GM21825 (cell line): ENCODE measurements at regions not wholly inside any gene's neighbourhood (a gene's known extent, or its start where the extent isn't known, plus 50 kb on each side); places are given as distances from the start of the nearest gene placed in this dataset.
A peak's percentile ranks its signal among the peaks of the same experiment; 100 is the strongest.

Experiments used
- ATAC-seq: cut with Tn5 transposase; IDR thresholded peaks from one replicate; pipeline ENCODE4 v1.9.1; 2021; ENCODE audit warnings: mild to moderate bottlenecking, moderate library complexity; ENCODE audit not compliant: unreplicated experiment

- ATAC-seq, result no peak
Measured at GRCh38 chr6:139765825-139766285, 391.4 kb upstream of the CITED2 start.

DNA sequence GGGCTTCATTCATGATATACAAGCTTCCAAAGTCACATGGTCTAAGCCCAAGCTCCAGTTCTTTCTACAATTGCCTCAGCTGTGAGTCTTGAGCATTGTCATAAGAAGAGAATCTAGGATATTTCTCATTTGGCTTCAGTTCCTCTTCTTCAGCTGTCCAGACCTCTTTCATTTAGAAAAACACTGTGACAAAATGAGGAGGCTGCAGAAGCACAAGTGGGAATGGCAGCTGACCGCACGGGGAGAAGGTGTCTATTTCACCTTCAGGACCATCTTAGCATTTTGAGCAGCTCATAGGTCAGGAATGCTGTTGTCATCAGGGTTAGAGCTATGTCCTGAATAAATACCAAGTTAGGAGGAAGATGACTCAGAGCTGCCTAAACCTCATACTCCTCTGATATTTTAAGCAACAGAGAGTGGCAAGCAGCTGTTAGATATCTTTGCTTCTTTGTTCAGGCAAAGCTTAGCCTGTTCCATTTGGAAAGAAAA lies 390.1 kb upstream of the CITED2 start:
- peak; percentile 95 for ATAC-seq

- no peak for ATAC-seq
Measured at GRCh38 chr6:139763468-139764210, 389.2 kb upstream of the CITED2 start.

DNA sequence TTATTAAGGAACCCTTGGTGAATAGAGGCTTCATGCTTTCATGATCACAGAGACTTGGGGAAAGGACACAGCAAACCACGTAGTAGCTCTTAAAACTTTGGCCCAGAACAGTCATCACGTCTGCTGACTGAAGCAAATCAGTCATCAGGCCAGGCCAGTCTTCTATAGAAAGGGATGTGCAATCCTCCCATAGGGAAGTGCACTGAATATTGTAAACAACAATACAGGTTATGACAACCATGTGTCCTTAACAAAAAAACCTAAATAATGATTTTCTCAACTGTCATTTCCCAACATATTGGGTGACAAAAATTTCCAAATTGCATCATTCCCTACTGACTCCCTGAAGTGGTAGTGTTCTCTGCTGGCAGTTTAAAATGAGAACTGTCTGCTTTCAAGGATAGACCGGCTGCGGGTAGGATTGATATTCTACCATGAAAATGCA lies 388.2 kb upstream of the CITED2 start:
- peak; percentile 26 for ATAC-seq

DNA sequence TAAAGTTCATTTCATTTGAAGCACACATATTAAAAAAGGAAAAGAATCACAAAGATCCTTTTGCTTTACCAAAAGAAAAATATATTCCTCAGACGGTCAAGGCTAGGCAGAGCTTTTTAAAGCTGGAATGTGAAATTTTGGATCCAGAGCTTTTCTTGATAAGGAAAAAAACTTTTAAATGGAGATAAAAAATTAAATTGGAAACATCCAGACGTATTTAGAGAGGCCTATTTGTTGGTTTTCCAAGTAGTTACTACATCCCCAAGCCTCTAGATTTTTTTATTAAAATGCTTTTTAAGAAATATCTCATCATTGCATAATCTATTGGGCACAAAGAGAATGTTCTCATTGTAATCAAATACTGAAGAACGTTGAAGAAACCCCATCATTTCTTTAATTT lies 385.7 kb upstream of the CITED2 start:
- ATAC-seq, result no peak

DNA sequence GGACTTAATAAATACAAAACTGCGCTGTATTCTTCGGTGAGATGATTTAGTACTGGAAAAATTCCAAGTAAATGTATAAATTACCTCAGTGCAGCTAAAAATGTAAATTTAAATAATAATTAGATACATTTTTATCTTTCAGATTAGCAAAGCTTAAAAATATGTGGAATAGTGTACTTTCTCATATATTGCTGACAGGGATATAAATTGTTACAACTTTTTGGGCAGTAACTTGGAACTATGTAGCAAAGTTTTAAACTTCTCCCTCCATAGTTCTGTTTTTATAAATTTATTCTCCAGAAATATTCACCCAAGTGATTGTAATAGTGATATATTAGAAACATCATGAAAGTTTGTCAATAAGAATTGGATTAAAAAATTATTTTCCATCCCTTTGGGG lies 384.6 kb upstream of the CITED2 start:
- no peak for ATAC-seq

- ATAC-seq, result no peak
Measured at GRCh38 chr6:139758209-139758611, 383.8 kb upstream of the CITED2 start.

- ATAC-seq, result no peak
Measured at GRCh38 chr6:139757784-139758183, 383.3 kb upstream of the CITED2 start.

DNA sequence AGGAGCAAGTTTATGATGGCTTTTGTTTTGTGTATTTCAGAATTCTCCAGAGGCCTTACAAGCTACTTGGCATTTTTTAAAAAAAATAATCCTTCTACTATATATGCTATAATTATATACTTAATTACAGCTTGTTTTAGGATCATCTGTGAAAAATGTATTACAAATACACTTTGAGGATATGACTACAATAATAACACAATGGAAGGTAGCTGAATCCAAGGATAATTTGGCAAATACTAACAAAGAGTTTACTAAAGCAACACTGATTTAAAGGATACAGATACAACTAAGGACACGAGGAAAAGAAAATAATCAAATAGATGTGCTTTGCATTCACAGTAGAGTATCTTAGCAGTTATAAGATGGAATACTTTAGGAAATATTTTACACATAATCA lies 381.9 kb upstream of the CITED2 start:
- ATAC-seq, result no peak

DNA sequence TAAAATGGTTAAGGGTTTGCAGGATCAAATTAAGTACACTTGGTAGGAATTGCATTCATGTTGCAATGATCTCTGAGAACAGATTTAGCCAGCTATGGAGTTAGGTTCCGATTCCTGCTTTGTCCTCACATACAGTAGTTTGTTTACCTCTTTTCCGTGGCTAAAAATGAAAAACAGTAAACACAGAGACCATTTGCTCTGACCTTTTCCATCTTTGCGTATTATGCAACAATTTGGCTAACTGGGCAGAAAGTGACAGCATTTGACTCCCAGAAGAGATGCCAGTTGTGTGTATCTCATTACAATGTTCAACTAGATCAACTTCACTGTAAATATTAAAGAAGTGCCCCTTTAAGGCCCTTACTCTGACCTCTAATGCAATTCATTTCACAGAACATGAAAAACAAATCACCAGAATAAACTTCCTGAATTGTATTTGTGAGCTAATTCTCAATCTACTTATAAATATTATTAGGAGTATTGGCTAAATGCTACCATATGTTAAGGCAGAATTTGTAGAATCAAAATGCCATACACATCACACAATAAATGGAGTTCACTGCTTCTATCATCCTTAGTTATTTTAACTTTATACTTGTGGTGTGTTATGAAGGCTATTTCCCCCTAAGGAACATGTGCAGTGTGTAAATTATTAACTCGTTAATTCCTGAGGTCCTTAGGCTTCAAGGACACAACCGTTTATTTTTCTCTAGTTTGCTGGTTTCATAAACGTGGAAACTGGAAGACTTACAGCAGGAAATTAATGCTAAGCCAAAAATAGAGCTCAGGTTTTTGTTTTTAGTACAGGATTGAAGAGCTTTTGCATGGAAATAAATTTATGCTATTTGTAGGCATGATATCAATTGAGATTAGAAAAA lies 380.7 kb upstream of the CITED2 start:
- no peak for ATAC-seq

- no peak for ATAC-seq
Measured at GRCh38 chr6:139753198-139753861, 378.9 kb upstream of the CITED2 start.

DNA sequence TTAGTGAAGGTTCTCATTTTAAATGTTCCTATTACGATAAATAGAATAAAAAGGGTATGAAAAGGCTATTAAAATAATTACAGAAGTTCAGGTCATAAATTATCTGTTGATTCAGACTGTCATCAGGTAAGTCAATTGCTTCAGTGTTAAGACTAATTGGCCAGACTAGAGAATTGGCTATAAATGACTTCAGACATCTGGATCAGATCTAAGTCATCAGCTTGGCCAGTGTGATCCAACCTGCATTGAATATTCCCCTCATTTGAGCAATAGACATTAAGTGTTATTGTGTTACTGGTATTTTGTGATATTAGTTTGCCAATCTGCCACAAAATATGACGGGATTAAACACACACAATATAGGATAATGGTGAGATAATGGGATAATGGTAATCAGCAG lies 377.6 kb upstream of the CITED2 start:
- ATAC-seq, result no peak

GRCh38 chr6:139751179-139751578 lies 376.7 kb upstream of the CITED2 start:
- no peak for ATAC-seq

- no peak for ATAC-seq
Measured at GRCh38 chr6:139748353-139749146, 374.1 kb upstream of the CITED2 start.

DNA sequence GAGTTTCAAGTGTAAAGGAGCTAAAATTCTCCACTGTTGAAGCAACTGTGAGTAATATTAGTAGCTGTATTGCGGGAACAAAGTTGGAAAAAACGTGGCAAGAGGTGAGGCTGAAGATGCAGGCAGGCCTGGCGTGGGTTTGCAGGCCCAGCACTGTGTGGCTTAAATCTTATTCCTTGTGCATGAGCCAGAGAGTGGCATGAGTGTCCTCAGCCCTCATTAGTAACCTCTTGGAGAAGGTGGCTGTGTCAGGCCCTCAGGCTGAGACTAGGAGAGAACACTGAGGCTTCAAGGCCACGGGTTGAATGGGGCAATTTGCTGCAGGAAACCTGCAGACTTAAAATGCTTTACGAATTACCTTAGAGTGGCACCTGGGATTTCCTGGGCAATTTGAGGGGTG lies 372.7 kb upstream of the CITED2 start:
- no peak for ATAC-seq

DNA sequence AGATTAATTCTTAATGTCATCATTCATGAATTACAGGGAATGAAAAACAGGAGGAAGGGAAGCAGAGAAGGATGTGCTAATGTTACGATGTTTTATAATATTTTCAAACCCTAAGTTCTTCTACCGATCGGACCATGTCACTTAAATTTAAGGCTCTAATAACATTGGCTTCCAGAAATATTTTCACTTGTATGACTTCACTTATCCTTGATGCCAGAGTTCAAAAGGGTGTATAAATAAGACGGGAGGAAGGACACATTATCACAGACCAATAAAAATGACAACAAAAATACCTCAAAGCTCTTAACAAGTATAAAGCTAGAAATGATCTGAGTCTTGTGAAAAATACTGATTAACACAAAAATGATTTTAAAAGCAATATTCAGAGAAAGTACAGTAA lies 370.4 kb upstream of the CITED2 start:
- ATAC-seq, result no peak

DNA sequence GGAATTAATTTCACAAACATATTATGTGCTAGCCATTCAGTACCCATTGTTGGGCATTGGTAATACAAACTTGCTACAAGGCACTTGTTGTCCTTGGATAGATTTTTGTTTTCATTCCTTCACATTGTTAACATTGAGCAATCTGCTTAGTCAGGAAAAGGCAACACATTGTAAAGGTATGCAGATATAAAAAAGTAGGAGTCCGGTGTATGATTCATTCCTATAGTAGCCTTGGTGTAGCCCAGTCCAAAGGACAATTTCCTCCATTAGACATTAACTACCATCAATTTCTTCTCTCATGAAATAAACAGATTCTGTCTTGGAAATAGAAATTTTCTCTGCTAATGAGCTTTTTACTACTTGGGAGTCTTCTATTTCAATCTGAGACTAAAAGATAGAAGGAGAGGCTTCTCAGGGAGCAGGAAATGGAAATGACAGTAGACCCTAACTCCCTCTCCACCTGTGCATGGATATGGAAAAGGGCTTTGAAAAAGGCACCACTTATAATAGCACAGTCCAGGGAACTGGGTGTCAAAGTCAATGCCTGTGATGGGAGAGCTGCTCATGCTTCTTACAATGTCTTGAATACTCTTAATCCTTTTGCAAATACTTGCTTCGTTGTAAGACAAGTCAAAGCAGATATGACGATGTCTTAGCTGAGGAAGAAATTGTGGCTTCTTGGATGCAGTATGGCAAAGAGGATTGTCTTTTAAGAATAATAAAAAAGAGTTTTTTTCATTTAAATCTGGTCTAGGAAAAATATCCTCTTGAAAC lies 369.4 kb upstream of the CITED2 start:
- no peak for ATAC-seq

GRCh38 chr6:139742671-139743070 lies 368.2 kb upstream of the CITED2 start:
- ATAC-seq, result no peak

DNA sequence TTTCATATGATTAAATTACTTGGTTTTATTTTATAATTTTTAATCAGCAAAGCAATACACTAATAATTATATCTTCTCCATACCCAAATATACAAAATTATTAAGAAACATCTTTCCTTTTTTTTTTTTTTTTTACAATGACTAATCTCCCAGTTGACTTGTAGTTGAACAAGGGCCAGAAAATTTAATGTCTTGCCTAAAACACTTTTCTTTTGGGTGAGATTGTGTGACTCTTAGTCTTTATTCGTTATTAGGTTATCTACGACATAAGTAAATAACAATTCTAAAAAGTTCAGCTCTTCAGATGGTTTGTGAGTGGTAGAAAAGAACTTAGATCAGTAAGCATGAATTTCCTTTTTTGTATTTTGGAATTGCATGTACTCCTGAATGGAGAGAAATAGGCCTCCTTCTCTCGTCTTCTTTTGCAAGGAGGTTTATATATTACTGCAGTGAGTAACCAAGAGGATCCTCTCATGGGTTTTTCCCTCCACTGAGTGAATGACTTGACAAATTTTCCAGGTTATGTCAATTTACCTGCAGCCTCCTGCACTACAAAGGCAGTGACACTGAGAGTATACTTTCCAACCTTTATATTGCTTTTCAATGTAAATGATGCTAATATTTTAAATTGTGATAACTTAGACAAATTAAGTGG lies 364.5 kb upstream of the CITED2 start:
- no peak for ATAC-seq
